OCI-LY3 (cell line): ENCODE measurements at regions not wholly inside any gene's neighbourhood (a gene's known extent, or its start where the extent isn't known, plus 50 kb on each side); places are given as distances from the start of the nearest gene placed in this dataset.

Experiments
- H2AFZ ChIP-seq: fragments of 200-600, 300-600 bp; shearing (Covaris generic); 2 replicates; pipeline ENCODE4 v1.6.0; 2014; ENCODE audit warnings: antibody characterized with exemption, low read depth, low read length
- H3K27ac ChIP-seq: fragments of 200-600, 300-600 bp; sonication (generic); 2 replicates; pipeline ENCODE4 v1.5.1; 2014; ENCODE audit warnings: mild to moderate bottlenecking, low read length, moderate library complexity, mixed read lengths
- H3K27me3 ChIP-seq: fragments of 200-600, 300-600 bp; sonication (generic); 2 replicates; pipeline ENCODE4 v1.6.1; 2014; ENCODE audit warnings: low read depth, low read length, mixed read lengths
- H3K36me3 ChIP-seq: fragments of 200-600, 300-600 bp; sonication (generic); replicated peaks from 2 replicates; pipeline ENCODE3; 2014; ENCODE audit warnings: low read depth, low read length, mixed read lengths
- H3K4me1 ChIP-seq: fragments of 300-600, 200-600 bp; sonication (generic); 2 replicates; pipeline ENCODE4 v1.6.1; 2014; ENCODE audit warnings: low read length, mixed read lengths
- H3K4me2 ChIP-seq: fragments of 200-600, 300-600 bp; sonication (generic); 2 replicates; pipeline ENCODE4 v1.6.1; 2014; ENCODE audit warnings: low read length, mixed read lengths
- H3K4me3 ChIP-seq: fragments of 300-600, 200-600 bp; sonication (generic); 2 replicates; pipeline ENCODE4 v1.5.1; 2014; ENCODE audit warnings: antibody characterized with exemption, mild to moderate bottlenecking, low read length, moderate library complexity
- H3K79me2 ChIP-seq: fragments of 300-600, 200-600 bp; shearing (Covaris generic); 2 replicates; pipeline ENCODE4 v1.6.1; 2014; ENCODE audit warnings: mild to moderate bottlenecking, low read length, mixed read lengths
- H3K9ac ChIP-seq: fragments of 300-600, 200-600 bp; shearing (Covaris generic); 2 replicates; pipeline ENCODE4 v1.6.0; 2014; ENCODE audit warnings: mild to moderate bottlenecking, low read length, moderate library complexity
- H3K9me3 ChIP-seq: fragments of 200-600, 300-600 bp; shearing (Covaris generic); 2 replicates; pipeline ENCODE4 v1.6.1; 2014; ENCODE audit warnings: low read length, mixed read lengths; ENCODE audit not compliant: insufficient read depth
- H4K20me1 ChIP-seq: fragments of 200-600, 300-600 bp; sonication (generic); 2 replicates; pipeline ENCODE4 v1.6.1; 2016; ENCODE audit warnings: low read length, mixed read lengths; ENCODE audit not compliant: insufficient read depth
- CTCF ChIP-seq: fragments of 200-600, 300-600 bp; sonication (generic); IDR thresholded peaks from 2 replicates; pipeline ENCODE4 v1.5.1; 2014; ENCODE audit warnings: antibody characterized with exemption, low read length, low read depth
- EZH2phosphoT487 ChIP-seq: fragments of 200-600 bp; shearing (Covaris generic); IDR thresholded peaks from 2 replicates; pipeline ENCODE4 v1.6.1; 2018; ENCODE audit warnings: antibody characterized with exemption, mixed run types, low read depth

GRCh38 chr3:132772252-132772651, 50.0 kb upstream of the NPHP3 start:
- H4K20me1 ChIP-seq: no peaks in the 10 kb centered on the region
- no peak overlapping the region for H3K27ac ChIP-seq
- peaks cover 16% of the 10 kb centered on the region; the same call in 1 of the 2 replicates for H3K27me3 ChIP-seq
- no peak overlapping the region for H3K4me3 ChIP-seq
- no peak overlapping the region for H2AFZ ChIP-seq
- H3K4me2 ChIP-seq: no peak overlapping the region
- TF ChIP-seq EZH2phosphoT487 (no peak), CTCF (no peak)
- no peaks in the 10 kb centered on the region for H3K9me3 ChIP-seq
- no peaks in the 10 kb centered on the region for H3K4me1 ChIP-seq
- no peaks in the 10 kb centered on the region for H3K79me2 ChIP-seq
- no peak overlapping the region for H3K9ac ChIP-seq
- no peaks in the 10 kb centered on the region for H3K36me3 ChIP-seq
